WERI-Rb-1 (cell line): ENCODE measurements at regions not wholly inside any gene's neighbourhood (a gene's known extent, or its start where the extent isn't known, plus 50 kb on each side); places are given as distances from the start of the nearest gene placed in this dataset.

Source experiments
- DNase-seq: peaks from one replicate; pipeline ENCODE4 v3.0.0-alpha.2; 2020
- H3K27ac ChIP-seq: fragments of 250-450 bp; sonication (Bioruptor Pico); 2 replicates; pipeline ENCODE4 v1.5.1; 2020; ENCODE audit warnings: mild to moderate bottlenecking, moderate library complexity
- H3K27me3 ChIP-seq: fragments of 250-450 bp; sonication (Bioruptor Pico); 2 replicates; pipeline ENCODE4 v1.5.1; 2021; ENCODE audit warnings: mild to moderate bottlenecking, low read depth, moderate library complexity; ENCODE audit not compliant: insufficient read depth, severe bottlenecking
- H3K36me3 ChIP-seq: fragments of 250-450 bp; sonication (Bioruptor Pico); 2 replicates; pipeline ENCODE4 v1.5.1; 2020; ENCODE audit warnings: mild to moderate bottlenecking, moderate library complexity
- H3K4me3 ChIP-seq: 2 replicates; pipeline ENCODE4 v1.5.1; 2011; ENCODE audit warnings: low read depth, mild to moderate bottlenecking, control low read depth, low read length
- H3K9me3 ChIP-seq: fragments of 250-450 bp; sonication (Bioruptor Pico); 2 replicates; pipeline ENCODE4 v1.5.1; 2021; ENCODE audit warnings: mild to moderate bottlenecking, moderate library complexity; ENCODE audit not compliant: severe bottlenecking
- TF ChIP-seq, protein P1 (sequence below): IDR thresholded peaks from 2 replicates; pipeline ENCODE4 v1.5.1; 2011; ENCODE audit warnings: low read depth, mild to moderate bottlenecking, control low read depth, inconsistent platforms, low read length

GRCh38 chr4:24141836-24142235 is 252.0 kb upstream of the PPARGC1A start:
- no peak for DNase-seq
- Histone ChIP-seq H3K4me3 (no peak overlapping the region), H3K27ac (no peak overlapping the region), H3K27me3 (no peaks in the 10 kb centered on the region), H3K9me3 (no peaks in the 10 kb centered on the region), H3K36me3 (no peaks in the 10 kb centered on the region)
- TF ChIP-seq, protein P1, sequence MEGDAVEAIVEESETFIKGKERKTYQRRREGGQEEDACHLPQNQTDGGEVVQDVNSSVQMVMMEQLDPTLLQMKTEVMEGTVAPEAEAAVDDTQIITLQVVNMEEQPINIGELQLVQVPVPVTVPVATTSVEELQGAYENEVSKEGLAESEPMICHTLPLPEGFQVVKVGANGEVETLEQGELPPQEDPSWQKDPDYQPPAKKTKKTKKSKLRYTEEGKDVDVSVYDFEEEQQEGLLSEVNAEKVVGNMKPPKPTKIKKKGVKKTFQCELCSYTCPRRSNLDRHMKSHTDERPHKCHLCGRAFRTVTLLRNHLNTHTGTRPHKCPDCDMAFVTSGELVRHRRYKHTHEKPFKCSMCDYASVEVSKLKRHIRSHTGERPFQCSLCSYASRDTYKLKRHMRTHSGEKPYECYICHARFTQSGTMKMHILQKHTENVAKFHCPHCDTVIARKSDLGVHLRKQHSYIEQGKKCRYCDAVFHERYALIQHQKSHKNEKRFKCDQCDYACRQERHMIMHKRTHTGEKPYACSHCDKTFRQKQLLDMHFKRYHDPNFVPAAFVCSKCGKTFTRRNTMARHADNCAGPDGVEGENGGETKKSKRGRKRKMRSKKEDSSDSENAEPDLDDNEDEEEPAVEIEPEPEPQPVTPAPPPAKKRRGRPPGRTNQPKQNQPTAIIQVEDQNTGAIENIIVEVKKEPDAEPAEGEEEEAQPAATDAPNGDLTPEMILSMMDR = no peak

DNA sequence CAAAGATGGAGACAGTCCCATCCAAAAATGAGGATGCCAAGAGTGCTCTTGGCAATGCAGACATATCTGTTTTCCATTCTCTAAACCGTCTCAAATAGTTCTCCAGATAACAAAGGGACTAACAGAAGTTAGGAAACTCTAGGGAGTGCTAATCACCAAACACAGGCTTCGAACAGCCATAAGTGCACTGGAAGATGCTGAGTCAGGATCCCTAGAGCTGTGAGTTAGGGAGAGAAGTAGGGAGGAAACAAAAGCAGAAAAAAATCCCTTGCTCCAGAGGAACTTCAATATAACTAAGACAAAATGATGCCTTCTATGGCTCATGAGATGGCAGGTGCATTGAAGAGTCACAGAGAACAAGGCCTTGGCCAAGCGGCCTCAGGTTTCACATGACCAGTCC is 251.0 kb upstream of the PPARGC1A start:
- no peak for DNase-seq
- Histone ChIP-seq H3K27me3 (no peaks in the 10 kb centered on the region), H3K27ac (no peak overlapping the region), H3K36me3 (no peaks in the 10 kb centered on the region), H3K4me3 (no peak overlapping the region), H3K9me3 (no peaks in the 10 kb centered on the region)
- TF ChIP-seq, protein P1 = no peak

- TF ChIP-seq, protein P1 = no peak
Measured at GRCh38 chr4:24137671-24138601, 248.1 kb upstream of the PPARGC1A start.

GRCh38 chr4:24131954-24132673 is 242.3 kb upstream of the PPARGC1A start:
- DNase-seq = no peak
- H3K36me3 ChIP-seq = no peaks in the 10 kb centered on the region
- no peak overlapping the region for H3K27ac ChIP-seq
- H3K9me3 ChIP-seq = no peaks in the 10 kb centered on the region
- H3K4me3 ChIP-seq = no peak overlapping the region
- TF ChIP-seq, protein P1 = no peak
- no peaks in the 10 kb centered on the region for H3K27me3 ChIP-seq

More at GRCh38 chr4:24137671-24138601, 248.1 kb upstream of the PPARGC1A start:
- Histone ChIP-seq H3K4me3 (no peak overlapping the region), H3K36me3 (no peaks in the 10 kb centered on the region), H3K9me3 (no peaks in the 10 kb centered on the region), H3K27me3 (no peaks in the 10 kb centered on the region), H3K27ac (no peak overlapping the region)
- no peak for DNase-seq

DNA sequence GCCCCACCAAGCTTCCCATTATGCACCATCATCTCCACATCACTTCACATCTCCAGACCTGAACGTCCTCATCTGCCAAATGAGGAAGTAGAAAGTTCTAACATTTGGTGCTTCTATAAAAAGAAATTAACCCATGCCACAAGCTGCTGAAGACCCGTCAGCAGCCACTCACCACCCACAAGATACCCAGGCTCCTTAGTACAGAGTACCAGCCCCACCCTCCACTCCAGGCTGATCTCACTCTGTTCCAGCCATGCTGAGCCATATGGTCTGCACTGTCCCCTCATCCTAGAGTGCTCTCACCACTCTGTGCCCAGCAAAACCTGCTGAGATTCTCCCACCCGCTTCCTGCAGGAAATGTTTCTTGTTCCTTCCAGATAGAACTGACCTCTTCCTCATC is 240.8 kb upstream of the PPARGC1A start:
- Histone ChIP-seq H3K27me3 (no peaks in the 10 kb centered on the region), H3K36me3 (no peaks in the 10 kb centered on the region), H3K9me3 (no peaks in the 10 kb centered on the region), H3K27ac (no peak overlapping the region), H3K4me3 (no peak overlapping the region)
- DNase-seq = no peak
- TF ChIP-seq, protein P1 = no peak
